HG03064 (cell line): ENCODE measurements at regions not wholly inside any gene's neighbourhood (a gene's known extent, or its start where the extent isn't known, plus 50 kb on each side); places are given as distances from the start of the nearest gene placed in this dataset.

Experiments
- ATAC-seq: cut with Tn5 transposase; IDR thresholded peaks from one replicate; pipeline ENCODE4 v1.9.1; 2021; ENCODE audit warnings: low read depth; ENCODE audit not compliant: unreplicated experiment

DNA sequence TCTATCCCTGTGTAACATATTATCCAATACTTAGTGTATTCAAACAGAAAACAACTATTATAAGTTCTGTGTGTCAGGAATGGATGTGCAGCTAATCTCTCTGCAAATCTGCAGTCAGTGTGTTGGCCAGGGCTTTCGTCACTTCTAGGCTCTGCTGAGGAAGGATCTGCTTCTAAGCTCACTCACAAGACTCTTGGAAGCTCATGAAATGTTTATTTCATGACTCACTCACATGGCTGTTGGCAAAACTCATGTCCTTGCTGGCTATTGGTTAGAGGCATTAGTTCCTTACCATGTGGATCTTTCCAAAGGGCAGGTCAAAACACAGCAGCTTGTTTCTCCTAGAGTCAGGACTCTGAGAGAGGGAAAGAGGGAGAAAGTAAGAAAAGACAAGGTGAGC lies 367.4 kb upstream of the SMARCA2 start:
- ATAC-seq, result no peak

DNA sequence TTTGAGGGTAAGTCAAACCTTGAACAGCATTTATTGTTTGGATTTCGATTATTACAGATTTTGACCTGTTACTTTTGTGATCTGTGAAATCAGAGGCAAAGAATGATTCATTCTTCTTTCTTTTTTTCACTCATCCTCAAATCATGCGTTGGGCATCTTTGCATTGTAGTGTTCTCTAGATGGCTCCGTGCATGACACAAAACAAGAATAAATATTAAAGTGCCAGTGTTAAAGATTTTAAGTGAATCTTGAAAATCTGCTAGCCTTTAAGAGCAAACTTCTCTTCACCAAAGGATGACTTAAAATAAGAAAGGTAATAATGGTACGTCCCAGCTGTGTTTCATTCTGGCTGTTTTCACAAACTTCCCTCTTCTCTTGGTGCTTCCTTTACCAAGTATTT lies 361.9 kb upstream of the SMARCA2 start:
- no peak for ATAC-seq

DNA sequence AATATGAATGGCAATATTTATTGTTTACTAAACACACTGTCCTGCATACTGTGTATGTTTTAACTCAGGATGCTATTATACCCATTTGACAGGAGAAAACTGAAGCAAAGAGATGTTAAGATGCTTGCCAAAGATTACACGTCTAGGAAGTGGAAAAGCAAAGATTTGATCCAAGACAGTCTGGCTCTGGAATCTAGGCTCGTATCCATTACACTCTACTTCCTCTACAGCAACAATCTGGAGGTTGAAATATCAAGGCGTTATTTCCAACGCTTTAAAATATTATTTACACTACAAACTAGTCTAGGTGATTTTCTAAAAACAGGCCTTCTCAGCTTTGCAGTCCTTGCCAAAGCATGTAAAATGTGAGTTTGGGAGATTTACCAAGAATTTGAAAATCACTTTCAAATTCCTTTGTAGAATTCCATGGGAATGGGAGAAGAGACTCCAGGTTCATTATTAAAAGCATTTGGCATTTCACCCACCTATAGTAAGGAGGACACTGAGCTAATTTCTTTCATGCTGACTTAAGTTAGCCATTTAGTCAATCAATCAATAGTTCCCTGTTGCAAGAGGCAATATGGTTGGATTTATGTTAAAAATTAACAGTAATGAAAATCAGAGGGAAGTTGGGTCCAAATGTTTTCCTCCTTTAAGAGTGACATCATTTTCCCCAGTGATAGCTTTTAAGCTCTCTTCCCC lies 356.3 kb upstream of the SMARCA2 start:
- ATAC-seq, result no peak

DNA sequence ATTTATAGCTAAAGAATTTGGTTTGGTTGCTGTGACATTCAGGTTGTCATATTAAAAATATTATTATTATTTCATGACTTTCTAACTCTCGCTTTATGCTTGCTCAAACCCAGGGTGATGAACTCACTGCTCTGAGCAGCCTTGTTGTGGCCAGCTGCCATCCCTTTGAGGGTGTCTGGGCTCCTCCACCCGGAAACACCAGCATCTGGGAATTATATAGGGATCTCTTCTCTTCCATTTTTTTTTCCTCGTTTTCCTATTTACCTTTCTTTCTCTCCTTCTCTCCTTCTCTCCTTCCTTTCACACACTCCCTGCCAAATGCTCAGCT lies 355.8 kb upstream of the SMARCA2 start:
- no peak for ATAC-seq

DNA sequence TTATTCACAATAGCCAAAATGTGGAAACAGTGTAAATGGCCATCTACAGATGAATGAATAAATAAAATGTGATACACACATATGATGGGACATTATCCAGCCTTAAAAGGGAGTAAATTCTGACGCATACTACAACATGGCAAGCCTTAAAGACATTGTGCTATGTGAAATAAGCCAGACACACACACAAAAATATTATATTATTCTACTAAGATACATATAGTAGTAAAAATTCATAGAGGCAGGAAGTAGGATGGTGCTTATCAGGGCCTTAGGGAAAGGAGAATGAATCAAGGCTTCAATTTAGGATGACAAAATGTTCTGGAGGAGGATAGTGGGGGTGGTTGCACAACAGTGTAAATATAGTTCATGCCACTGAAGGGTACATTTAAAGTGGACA lies 346.7 kb upstream of the SMARCA2 start:
- no peak for ATAC-seq

DNA sequence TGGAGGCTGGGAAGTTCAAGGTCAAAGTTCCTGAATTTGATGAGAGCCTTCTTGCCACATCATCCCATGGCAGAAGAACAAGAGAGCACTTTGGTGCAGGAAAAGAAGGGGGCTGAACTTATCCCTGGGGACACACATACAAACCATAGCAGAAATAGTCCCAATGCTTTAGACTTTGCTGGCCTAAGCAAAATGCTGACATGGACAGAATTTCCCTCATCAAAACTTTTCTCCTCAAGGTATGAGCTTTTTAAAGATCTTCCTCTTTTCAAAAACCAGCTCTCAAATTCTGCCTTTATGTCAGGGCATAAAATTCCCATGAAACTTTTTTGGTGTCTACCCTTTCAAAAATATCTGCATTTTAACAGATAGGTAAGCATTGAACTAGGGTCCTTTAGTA lies 341.8 kb upstream of the SMARCA2 start:
- no peak for ATAC-seq

DNA sequence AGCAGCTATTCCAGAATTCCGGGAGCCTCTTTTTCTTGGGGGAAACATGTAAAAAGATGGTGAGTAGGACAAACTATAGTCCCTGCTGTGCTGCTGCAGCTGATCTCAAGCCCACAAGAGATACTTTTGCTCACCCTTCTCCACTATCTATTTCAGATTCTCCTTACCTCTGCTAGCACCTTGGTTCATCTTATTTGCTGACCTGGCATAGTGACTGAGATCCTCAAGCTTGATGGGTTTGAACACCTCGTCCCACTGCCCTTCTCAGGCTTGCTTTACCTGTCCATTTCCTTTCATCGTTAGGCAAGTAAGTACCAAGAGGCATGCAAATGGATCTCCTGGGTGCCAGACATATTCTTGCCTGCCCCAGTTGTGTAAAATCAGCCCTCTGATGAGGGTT lies 338.4 kb upstream of the SMARCA2 start:
- no peak for ATAC-seq

DNA sequence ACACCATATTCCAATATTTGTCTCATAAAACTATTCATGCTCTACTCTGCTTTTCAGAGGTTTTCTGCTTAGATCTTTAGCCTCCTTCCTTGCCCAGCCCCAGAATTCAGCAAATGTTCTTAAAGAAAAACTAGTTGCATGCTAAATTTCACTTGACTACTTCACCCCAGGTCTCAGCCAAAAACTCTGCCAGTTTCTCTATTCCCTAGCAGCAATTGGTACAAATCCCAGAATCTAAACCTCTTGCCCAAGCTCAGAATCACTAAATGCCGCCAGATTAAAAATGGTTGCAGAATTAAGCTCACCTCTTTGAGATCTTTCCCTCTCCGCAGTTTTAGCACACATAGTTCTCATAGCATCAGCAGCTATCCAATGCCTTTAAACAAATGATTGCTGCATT lies 331.2 kb upstream of the SMARCA2 start:
- no peak for ATAC-seq

DNA sequence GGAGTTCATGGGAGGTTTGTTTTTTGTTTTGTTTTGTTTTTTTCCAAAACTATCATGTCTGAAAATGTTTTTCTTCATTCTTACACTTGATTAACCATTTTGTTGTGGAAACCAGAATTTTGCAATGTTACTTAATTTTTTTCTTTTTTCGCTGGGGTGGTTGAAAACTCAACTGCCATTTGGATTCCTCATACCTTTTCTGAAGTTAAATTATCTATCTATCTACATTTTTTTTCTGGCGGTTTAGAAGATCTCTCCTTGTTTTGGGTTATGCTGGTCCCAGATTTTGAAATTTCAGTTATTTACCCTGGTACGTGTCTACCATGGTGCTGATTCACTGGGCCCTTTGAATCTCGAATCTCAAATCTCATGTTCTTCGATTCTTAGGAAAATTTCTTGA lies 316.2 kb upstream of the SMARCA2 start:
- ATAC-seq, result no peak

DNA sequence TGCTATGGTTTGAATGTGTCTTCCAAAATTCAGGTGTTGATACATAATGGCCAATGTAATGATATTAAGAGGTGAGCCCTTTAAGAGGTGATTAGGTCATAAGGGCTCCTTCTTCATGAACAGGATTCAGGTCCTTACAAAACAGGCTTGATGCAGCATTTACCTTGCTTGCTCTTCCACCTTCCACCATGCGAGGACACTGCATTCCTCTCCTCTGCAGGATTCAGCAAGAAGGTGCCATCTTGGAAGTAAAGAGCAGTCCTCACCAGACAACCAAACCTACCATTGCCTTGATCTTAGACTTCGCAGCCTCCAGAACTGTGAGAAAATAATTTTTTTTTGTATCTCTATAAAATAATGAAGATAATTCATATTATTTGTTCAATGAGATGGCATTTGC lies 314.0 kb upstream of the SMARCA2 start:
- no peak for ATAC-seq

DNA sequence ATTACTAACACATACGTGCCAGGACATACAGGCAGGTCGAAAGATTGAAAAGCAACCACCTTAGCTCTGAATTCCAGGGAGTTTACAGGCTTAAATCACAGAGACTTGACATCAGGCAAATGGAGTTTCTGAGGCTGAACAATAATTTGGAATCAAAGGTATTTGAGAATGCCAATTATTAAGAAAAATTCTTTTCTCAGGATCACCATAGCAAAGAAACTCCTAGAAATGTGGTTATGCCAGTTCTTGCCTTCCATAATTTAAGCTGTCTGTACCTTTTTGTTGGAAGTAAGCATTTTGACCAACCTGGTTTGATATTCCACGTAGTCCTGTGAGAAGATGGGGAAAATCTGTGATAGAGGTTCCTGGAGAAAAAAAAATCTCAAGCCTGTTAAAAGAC lies 312.4 kb upstream of the SMARCA2 start:
- ATAC-seq, result no peak

DNA sequence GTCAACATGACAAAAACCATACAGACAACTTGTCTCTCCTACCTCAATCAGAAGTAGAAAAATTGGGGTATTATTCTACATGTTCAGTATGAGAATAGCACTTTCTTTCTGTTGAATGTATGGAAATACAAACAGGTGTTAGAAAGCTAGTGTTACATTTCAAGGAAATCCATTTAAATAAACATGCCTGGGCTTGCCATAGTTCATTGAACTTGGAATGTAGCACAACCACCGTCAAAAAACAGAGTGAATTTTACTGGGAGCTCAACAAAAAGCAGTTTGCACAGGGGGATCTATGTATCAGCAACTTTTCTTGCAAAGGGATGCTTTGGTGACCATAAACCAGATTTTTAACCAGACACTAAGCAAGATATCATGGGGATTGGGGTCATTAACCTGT lies 307.9 kb upstream of the SMARCA2 start:
- no peak for ATAC-seq

DNA sequence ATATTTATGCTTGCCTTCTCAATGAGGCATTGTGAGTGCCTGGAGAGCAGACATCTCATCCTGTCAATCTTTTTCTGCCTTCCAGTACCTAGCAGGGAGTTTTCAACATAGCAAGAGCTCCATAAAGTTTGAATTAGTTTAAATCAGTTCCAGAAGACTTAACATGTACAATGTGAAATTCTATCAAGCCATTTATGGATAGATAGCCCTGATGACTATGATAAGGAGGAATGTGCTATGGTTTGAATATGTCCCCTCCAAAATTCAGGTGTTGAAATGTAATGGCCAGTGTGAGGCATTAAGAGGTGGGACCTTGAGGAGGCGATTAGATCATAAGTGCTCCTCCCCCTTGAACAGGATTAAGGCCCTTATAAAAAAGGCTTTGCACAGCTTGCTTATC lies 306.9 kb upstream of the SMARCA2 start:
- no peak for ATAC-seq

DNA sequence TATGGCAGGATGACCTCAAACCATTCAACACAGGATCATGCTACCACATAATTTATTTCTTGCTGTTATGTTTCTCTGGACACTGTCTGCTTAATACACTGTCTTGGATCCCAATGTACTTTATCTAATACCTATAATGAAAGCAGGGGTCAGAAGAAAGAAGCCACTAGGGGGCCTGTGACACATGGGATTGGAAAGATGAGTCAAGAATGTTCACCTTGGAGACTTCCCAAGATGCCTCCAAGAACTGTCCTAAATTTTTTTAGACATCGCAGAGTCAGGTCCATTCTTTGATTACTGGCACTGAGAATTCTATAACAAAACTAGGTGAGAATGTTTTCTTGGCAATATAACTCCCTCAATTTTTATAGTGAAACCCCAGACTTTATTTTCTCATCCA lies 305.8 kb upstream of the SMARCA2 start:
- ATAC-seq, result no peak

DNA sequence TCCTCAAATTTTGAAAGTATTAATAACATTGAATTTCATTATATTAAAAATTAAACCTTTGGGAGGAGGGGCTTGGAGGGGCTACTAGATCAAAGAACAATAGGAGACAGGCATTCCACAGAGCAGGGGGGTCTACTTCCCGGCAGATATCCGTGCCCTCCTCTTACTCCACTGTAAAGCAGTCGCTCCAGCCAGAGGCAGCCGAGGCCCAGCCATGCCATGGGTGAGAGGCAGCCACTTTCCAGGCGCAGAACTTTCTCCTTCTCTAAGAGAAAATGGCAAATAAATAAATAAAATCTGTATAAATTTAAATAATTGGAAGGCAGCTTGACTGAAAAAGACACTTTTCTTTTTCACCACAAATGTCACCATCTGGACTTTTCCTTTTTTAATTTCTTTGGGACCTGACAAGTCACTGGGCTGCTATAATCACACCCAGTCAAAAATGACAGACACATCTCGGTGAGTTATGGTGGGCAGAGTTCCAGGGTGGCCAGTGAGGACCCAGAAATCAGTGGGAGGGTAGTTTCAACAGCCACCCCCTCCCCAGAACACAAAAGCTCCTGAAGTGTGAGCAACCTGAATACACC lies 302.2 kb upstream of the SMARCA2 start:
- ATAC-seq, result no peak

DNA sequence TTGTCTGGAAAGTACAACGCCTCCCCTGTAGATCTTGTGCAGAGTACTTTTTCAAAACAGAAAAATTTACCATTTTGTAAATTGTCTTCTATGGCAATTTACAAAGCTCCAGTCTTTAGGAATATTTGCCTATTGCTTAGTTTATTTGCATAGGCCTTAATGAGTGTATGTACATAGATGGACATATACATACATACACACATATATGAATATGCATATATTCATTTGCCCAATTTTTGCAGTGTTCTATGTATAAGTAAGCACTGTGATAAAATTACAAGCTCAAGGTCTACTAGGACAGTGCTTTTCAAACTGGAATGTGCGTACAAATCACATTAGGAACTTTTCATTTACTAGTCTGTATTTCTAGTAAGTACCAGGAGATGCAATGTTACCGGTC lies 301.3 kb upstream of the SMARCA2 start:
- no peak for ATAC-seq

DNA sequence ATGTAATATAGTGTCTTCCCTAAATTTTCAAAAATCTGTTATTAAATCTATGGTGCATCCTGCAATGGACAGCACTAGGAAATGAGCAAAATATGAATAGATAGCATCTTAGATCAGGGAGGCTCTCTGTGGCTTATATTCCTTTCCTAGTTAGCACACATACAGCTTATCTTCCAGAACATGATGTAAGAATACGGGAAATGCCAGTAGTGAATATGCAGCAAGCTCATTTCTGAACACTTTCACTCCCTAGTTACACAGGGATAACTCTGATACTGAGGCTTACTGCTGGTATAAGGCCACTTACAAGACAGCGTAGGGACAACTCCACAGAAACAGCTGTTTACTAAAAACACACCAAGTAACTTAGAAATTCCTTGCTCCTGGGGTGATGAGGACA lies 297.3 kb upstream of the SMARCA2 start:
- ATAC-seq, result no peak

DNA sequence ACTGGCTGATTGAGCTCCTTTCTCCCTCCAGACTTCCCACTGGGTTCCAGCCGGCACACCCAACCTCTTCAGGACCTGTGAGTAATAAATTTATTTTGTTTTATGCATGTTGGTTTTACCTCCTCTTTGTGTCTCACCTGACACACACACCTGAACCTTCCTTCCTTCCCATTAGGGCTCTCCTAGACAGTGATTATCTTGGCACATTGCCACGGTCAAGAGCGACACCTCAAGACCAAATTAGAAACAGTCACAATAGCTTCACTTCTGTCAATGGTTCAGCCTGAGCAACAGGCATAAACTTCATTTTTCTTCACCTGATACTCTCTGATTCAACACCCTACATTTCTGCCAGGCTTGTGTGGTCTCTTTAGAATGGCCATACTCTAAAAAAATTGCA lies 296.3 kb upstream of the SMARCA2 start:
- no peak for ATAC-seq

DNA sequence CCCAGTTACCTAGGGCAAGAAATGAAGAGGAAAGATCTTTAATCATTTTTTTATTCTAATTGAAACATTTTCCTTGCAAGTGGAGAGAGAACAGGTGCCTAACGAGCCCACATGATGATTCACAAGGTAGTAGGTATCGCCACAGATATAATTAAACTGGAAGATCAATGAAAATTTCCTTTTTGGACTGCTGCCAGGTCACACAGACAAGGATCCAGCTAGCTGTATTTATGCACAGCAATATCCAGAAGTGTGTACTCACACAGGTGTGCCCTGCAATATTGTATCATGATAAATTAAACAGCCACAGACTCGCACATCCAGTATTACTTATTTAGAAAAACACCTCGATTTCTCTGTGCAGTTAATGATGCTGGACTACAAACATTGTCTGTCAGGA lies 294.0 kb upstream of the SMARCA2 start:
- no peak for ATAC-seq

DNA sequence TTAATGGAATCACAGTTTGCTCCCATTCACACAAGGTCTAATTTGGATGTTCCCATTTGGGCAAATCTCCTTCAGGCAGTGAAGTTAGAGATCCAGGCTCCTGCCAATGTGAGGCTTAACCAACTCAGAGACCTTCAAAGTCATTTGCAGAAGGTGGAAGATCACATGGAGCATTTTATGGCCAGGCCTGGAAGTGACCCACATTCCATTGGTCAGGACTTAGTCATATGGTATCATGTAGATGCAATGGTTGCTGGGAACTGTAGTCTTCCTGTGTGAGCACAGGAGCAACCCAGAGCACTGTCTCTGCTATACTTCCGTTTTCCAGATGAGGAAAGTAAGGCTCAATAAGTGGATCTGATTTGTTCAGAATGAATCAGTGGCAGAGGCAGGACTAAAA lies 292.7 kb upstream of the SMARCA2 start:
- ATAC-seq, result no peak

DNA sequence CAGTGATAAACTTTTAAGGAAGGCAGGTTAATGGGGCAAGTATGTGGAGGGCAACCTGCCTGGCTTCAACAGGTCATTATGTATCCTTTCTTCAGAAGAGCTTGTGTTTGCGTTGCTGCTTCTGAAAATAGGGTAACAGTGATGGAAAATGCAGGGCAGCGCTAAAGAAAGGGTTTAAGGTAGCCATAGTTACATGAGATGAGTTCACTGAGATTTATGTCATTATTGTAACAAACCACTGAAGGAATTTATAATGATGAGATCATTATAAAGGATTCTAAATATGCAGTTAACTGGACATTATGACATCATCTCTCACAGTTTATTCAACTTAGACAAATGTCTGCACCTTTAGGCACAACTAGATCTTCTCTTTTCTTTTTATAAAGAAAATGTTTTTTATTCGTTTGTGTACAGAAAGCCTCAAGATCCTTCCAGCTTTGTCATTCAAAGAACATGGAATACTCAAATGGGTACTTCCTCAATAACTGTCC lies 291.6 kb upstream of the SMARCA2 start:
- no peak for ATAC-seq

DNA sequence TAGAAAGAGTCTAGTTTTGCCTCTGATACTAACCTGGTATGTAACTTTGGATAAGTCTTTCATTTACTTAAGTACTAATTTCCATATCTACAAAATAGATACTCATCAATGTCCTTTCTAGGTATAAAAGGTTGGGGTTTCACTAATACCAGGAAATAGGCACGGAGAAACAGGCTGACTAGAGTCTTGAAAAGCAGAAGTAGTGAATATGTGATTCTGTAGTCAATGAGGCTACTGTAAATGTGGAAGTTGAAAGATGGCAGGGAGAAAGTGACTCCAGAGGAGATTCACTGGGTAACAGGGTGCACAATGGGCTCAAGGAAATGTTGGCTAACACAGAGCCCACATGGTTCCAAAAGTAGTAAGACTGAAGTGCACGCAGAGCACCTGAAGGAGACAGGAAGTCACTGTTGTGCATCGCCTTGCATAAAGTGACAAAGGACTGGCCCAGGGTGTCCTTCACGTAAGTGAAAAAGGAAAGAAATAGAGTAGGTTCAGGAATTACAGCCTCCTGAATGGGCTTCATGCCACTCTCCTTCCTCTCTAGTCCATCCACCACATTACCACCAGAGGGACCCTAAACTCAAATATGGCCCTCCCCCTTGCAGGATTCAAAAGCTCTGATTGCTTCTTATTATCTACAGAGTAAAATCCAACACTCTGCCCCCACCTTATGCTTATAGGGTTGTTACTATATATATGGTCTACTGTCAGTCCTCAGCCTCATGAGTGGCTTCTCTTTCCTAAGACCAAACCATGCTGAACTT lies 288.0 kb upstream of the SMARCA2 start:
- ATAC-seq, result no peak
